Fibroblast of the aortic adventitia (primary cell): ENCODE measurements at regions not wholly inside any gene's neighbourhood (a gene's known extent, or its start where the extent isn't known, plus 50 kb on each side); places are given as distances from the start of the nearest gene placed in this dataset.

Experiments
- DNase-seq: peaks from one replicate; pipeline ENCODE4 v3.0.0-alpha.2; 2010; ENCODE audit warnings: low read depth
- H3K4me3 ChIP-seq: 2 replicates; pipeline ENCODE4 v1.5.1; 2011; ENCODE audit warnings: low read depth, mild to moderate bottlenecking, control low read depth, low read length, moderate library complexity
- CTCF ChIP-seq: IDR thresholded peaks from 2 replicates; pipeline ENCODE4 v1.5.1; 2011; ENCODE audit warnings: mild to moderate bottlenecking, low read length, control low read depth, inconsistent platforms; ENCODE audit not compliant: insufficient read depth

- TF ChIP-seq CTCF, result no peak
- no peak for DNase-seq
- no peak overlapping the region for H3K4me3 ChIP-seq
Observed at GRCh38 chr17:71032746-71033273, 863.5 kb downstream of the KCNJ2 start.

- H3K4me3 ChIP-seq, result no peak overlapping the region
- no peak for TF ChIP-seq CTCF
- no peak for DNase-seq
Observed at GRCh38 chr17:71033336-71033735, 864.0 kb downstream of the KCNJ2 start.

GRCh38 chr17:71035226-71035625, 865.9 kb downstream of the KCNJ2 start:
- no peak for DNase-seq
- TF ChIP-seq CTCF, result no peak
- H3K4me3 ChIP-seq, result no peak overlapping the region

GRCh38 chr17:71037386-71037785, 868.1 kb downstream of the KCNJ2 start:
- no peak overlapping the region for H3K4me3 ChIP-seq
- no peak for TF ChIP-seq CTCF
- DNase-seq, result no peak

- TF ChIP-seq CTCF, result no peak
- no peak overlapping the region for H3K4me3 ChIP-seq
- DNase-seq, result no peak
Observed at GRCh38 chr17:71039391-71039790, 870.1 kb downstream of the KCNJ2 start.

GRCh38 chr17:71052971-71053370, 883.6 kb downstream of the KCNJ2 start:
- H3K4me3 ChIP-seq, result no peak overlapping the region
- no peak for DNase-seq
- TF ChIP-seq CTCF, result no peak

- no peak for DNase-seq
- TF ChIP-seq CTCF, result no peak
- no peak overlapping the region for H3K4me3 ChIP-seq
Observed at GRCh38 chr17:71055128-71055527, 885.8 kb downstream of the KCNJ2 start.
